ENCODE measurements at regions not wholly inside any gene's neighbourhood (a gene's known extent, or its start where the extent isn't known, plus 50 kb on each side); places are given as distances from the start of the nearest gene placed in this dataset.

DNA sequence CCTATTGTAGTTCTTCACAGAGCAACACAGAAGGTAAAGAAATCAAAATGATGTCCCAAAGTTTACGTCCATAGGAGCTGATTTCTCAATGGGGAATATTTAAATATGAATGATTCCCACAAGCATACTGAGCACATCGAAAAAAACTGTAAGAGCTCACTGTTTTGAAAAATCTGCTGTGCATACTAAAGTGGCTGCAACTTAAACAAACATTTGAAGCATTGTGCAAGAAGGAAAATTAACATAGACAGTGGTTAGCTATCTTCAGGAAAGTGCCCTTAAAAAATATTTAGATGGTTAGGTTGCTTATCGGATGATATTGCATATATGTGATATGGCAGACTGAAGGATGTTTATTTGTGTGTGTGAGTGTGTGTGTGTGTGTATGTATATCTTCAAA lies 747.6 kb downstream of the RFPL4B start:
- DNase-seq (ENCODE audit: low read depth) = no peak

DNA sequence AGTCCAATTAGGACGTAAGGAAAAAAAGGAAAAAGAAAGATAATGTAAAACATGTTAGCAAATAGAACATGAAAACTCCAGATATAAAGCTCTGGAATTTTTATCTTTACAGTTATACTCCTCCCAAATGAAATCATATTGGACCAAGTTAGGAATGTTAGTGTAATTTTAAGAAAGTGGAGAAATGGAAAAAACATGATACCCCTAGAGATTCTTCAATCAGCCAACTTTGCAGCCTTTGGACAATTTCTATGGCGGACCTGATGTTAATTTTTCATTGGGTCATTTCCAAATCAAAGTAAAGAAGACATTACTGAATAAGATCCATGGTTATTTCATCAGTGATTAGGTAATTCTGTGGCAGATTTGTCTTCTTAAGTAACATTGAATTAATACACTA lies 748.7 kb downstream of the RFPL4B start:
- DNase-seq (ENCODE audit: low read depth) = no peak

DNA sequence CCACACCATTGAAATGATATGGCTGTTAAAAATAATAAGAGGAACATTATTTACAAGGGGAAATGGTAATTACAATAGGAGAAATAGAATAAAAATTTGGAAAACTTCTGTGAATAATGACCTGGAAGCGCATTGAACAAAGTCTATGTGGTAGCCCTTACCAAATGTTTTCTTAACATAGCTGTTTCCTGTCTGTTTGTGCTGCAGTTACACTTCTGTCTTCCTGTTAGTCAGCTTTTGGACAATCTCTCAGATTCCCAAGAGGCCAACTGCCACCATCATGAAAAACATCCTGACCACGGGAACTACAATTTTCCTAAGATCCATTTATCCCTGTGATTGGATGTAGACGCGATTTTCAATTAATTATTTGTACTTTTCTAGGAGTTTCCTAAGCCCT lies 754.4 kb upstream of the MARCKS start:
- no peak for DNase-seq (ENCODE audit: low read depth)

DNA sequence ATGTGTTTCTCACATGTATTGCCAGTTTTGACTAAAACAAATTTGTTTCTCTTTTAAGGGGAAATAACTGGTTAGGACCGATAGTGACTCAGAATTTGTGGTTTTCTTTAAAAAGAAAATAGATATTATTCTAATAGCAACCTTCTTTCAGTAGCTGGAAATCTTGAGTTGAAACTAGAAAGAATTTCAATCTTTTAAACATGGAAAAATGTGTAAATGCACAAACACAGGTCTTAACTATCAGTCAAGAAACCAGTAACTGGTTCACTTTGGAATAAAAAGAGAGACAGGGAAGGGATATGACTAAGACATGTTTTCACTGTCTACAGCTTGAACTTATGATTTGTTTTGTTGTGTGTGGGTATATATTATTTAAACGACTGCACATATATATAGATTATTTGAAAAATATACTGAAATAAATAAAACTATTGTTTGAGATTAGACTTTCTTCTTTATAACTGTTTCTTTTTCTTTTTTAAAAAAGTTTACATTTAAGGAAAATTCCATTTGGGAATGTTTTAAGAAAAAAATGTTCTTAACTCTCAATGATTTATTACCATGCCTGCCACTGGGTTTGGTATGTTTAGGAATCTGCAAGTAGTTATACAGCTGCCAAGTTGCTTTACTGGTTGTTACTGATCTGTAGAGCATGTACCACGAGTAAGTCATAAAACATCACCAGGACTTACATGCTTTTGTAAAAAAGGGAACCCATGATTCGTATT lies 753.3 kb upstream of the MARCKS start:
- no peak for DNase-seq (ENCODE audit: low read depth)

DNA sequence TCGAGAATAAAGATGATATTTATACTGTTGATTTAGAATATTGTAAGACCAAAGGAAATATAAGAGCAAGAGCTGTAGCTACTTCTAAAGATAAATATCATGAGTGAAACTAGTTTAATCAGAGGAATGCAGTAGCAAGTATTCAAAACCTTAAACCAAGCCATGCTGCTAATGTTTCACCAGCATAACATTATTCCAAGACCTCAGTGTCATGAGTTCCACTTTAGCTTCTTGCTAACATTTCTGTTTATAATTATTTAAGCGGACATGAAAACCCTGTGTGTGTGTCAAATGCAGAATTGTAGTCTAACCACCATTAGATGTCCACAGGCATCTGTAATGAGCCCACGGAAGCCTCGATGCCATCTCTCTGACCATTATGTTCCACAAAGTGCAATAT lies 752.6 kb upstream of the MARCKS start:
- DNase-seq (ENCODE audit: low read depth) = no peak

DNA sequence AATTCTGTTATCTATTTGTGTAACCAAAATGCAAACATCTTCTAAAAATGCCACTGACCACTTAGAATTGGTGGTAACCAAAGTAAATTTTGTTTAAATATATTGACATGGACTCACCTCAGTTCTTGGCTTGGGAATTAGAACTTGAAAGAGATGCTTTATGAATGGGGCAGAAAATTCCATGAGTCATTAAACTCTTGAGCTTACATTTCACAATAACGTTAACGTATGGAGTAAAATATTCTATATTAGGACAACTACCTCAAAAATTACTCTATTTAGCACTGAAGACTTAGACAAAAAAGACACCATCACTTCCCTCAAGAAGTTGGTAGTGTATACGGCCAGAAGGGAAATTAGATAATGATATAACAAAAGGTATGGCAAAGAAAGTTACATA lies 752.2 kb upstream of the MARCKS start:
- DNase-seq (ENCODE audit: low read depth) = no peak

DNA sequence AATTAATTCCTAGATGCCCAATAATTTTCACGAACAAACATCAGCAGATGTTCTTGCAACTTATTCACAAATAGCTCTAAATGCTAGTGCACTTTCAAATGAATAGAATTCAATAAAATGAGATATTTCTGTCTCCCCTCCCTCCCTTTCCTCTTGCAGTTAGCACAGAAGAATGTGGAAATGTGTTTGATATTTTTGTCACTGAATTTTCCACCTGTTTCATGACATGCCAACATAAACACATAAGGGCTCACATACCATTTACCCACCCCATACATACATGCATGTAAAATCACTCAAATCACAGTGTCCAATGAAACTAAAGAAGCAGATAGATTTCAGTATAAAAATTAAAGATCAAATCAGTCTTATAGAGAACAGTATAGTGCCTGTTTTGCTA lies 746.9 kb upstream of the MARCKS start:
- no peak for DNase-seq (ENCODE audit: low read depth)

DNA sequence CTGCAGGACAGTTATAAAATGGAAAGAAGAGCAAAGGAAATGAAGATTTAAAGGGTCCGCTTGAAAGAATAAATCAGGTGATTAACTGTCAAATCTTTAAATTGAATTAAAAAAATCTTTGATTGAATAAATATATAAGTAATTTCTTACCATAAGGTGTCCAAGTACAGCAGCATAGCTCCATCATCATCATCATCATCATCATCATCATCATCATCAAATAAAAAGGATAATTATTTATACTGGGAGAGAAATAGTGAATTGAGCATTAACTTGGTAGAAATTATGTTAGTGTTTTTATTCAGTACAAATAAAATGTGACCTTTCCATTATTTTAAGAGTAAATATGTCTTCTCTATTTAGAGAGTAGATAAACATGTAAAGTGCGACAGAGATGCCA lies 745.6 kb upstream of the MARCKS start:
- no peak for DNase-seq (ENCODE audit: low read depth)

DNA sequence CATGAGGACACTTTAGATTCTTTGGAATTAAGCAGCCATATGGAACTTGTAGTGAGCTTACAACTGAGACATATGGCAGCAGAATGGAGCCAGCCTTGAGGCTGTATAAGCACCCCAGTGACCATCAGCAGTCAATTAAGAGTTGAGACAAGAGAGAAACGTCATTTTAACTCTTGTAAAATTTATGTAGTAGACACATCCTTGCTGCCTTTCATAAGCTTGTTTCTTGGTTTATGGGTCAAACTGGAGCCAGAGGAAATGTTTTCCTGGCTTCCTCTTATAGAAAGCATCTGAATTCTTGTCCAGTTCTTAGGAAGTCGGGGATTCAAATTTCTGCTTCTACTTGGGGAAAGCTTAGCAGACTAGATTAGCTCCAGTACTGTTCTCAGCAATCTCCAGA lies 745.1 kb upstream of the MARCKS start:
- DNase-seq (ENCODE audit: low read depth) = no peak

DNA sequence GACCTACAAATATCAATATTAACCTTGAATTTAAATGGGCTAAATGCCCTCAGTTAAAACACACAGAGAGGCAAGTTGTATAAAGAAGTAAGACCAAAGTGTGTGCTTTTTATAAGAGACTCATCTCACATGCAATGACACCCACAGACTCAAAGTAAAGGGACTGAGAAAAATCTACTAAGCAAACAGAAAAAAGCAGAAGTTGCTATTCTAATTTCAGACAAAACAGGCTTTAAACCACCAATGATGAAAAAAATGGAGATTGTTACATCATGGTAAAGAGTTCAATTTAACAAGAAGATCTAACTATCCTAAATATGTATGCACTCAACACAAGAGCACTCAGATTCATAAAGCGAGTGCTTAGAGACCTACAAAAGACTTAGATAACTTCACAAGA lies 741.9 kb upstream of the MARCKS start:
- no peak for DNase-seq (ENCODE audit: low read depth)

DNA sequence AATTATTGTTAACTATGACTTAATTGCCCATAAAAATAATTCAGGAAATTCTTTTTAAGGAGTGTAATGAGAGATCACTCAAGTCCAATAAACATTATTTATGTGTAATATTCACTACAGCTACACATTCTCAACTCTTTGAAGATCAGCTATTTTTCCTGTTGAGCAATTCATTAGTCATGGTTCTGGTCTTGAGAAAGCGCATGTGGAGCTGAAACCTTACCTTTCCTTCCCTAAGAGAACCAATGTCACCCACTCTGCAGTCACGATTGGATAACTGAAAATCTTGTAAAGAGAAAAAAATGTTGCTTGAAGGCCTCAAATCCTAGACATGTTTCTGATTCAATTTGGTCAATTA lies 736.9 kb upstream of the MARCKS start:
- no peak for DNase-seq (ENCODE audit: low read depth)

DNA sequence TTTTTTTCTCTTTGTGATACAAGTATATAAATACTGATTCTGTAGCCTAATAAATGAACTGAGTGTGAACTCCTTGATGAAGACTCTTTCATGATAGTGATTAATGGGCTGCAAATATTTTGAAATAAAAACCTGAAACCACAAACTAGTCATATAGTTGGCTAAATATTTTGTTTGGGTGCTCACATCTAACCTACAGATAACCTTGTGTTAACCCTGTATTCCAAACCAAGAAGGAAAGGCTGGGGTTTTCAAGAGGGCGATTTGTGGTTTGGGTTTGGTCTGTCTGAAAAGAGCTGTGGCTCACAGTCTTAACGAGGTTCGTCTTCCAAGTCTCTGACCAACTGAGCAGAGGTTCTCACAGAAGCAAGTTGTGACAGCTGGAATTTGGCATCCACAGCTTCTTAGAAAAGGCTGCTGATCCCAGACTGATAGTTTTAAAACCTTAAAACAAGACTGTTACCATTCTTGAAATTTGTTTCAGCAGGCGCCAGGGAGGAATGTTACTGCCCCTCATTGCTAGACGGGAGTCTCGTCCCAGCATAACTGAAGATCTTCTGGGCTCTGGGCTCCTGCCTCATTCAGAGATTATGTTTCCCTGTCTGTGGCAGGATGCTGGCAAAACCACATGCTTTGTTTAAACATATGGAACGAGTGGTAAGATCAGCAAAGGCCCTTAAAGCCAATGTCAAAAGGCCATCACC lies 736.4 kb upstream of the MARCKS start:
- DNase-seq (ENCODE audit: low read depth) = no peak

DNA sequence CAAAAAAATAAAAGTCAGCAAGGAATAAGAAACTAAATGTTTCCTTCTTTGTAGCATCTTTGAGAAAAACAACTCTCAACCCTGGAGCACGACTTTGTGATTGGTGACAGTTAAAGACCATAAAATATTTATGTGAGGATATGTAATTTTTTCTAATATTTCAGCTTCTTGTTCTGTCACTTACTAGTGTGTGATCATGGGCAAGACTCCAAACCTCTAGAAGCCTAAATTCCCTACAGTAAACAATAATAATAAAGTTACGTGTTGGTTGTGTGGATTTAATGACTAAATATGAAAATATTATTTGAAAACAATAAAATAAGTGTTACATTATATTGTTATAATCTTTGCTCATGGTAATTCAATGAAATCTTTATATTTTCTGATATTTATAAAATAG lies 735.6 kb upstream of the MARCKS start:
- no peak for DNase-seq (ENCODE audit: low read depth)

DNA sequence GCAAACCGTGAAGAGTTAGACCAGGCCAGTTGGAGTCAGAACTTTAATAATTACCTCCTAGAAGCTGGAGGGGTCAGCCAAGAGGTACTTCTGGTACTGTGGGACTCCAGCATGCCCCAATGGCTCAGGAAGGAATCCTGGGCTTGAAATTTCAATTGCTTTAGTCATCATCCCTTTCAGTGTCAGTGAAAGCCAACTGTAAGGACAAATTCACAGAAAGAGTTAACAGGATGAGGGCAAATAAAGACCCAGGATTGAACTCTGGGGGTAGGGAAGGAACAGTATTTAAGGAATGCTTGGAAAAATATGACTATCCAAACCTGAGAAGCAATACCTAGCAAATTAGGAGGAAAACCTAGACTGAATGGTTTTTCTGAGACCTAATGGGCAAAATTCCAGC lies 735.1 kb upstream of the MARCKS start:
- no peak for DNase-seq (ENCODE audit: low read depth)

DNA sequence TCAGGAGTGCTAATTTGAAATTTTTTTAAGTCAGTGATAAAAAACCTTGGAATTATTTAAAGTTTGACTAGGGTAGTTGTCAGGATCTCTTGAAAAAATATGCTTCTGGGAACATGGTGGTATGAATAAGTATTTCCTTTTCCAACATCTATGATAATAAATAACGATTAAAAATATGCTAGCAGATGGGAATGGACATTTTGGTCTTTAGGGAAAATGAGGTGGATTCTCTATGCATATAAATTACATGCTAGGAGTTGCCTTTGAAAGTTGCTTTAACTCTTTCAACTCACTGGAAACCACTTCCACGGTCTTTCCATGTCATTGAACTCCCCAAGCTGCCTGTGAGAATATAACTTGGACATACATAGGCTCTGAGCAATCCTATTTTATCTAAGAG lies 731.5 kb upstream of the MARCKS start:
- no peak for DNase-seq (ENCODE audit: low read depth)

DNA sequence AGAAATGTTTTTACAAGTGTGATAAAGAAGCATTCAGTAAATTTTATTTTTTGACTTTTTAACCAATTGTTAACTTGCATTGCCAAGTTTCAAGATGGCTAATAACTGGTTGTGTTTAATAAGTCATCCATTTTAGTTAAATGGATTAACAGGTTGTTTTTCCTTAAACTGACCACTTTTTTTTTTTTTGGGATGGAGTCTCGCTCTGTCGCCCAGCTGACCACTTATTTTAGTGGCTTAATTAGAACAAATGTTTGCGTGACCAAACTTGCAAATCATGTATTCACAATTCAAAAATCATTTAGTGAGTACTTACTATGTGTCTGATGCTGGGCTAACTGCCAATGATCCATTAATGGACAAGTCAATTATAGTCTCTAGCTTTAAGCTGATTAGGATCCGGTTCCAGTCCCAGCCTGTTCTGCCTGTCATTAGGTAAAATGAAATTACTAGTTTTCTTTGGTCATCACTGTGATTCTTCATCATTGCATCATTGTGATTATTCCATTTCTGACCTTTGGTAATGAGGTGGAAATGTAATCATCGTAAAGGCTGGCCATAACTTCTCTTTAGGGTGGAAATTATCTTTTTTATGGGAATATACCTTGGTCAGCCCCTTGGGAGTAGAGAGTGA lies 729.2 kb upstream of the MARCKS start:
- DNase-seq (ENCODE audit: low read depth) = no peak

DNA sequence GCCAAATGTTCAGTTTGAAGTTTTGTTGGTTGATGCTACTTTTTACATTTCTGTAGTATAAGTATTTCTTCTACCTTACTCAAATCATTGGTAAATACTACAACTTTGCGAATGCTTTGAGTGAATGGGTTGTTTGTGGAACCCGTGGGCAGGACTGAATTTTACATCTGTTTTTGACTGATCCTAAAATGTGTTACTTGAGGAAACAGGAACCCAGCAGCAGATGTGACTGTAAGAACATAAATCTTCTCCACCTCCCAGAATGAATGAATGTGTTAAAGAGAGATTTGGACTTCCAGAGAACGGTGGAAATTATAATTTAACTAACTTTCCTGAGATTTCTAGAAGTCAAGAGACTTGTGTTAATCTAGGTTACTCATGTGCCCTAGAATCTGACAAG lies 728.5 kb upstream of the MARCKS start:
- DNase-seq (ENCODE audit: low read depth) = no peak

DNA sequence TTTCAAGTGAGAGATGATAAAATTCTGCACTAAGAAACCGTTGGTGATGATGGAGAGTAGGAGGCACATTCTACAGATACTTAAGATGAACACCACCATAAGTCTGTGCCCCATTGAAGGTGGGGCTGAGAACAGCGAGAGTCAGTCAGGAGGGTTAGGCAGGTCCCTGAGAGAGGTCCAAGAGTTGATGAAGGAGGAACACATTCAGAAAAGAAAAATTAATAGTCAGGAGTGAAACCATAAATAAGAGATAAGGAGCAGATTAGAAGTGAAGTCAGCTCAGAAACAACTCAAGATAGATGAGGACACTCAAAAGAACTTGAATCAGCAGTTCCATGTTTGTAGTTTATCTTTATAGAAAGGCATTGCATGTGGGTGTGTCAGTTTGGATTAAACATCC lies 727.2 kb upstream of the MARCKS start:
- DNase-seq (ENCODE audit: low read depth) = no peak

DNA sequence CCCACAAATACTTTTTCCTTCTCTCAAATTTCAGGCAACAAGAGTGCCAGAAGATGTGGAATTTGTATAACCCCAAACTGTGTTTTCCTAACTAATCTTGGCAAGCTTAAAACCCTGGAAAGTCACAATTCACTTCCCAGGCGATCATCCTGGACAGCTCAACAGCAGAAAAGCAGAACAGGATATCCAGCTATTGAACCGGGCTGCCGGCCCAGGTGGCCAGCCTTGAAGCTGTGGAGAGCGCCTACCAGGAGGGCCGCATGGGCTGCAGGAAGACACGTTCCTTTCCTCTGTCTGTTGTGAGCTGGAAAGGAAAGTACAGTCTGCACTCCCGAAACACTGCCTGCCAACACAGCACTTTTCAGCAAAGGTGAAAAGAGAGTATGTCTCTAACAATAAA lies 719.7 kb upstream of the MARCKS start:
- DNase-seq (ENCODE audit: low read depth) = no peak

DNA sequence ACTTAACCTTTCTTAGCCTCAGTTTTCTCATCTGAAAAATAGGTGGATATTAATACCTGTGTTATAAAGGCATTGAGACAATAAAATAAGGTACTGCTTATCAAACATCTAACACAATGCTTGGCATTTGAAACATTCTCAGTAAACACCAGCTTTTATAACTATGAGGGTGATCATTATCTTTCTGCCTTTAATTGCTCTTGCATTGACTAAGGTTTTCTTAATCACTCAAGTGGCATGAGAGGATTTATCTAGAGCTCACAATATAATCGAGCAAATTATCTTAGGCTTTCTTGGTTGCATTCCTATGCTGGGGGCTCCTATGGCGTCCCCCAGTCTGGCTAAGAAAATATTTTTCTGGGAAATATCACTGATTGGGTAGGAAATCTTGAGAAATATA lies 716.4 kb upstream of the MARCKS start:
- DNase-seq (ENCODE audit: low read depth) = no peak

DNA sequence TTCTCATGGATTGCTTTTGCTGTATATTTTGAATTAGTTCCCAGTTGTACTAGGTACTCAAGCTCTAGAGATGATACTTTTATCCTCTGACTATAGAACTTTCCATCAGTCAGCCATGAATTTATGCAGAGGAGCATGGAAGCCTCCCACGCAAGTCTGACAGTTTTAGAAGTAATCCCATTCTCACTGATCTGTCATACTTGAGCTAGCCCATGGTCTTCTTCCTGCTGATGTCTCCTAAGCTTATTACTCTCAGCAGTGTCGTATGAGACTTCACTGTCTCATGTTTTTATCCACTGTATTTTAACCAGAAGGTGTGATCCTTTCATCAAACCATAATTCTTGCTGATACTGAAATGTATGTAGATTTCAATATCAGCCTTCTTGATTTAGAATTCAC lies 715.2 kb upstream of the MARCKS start:
- DNase-seq (ENCODE audit: low read depth) = no peak

DNA sequence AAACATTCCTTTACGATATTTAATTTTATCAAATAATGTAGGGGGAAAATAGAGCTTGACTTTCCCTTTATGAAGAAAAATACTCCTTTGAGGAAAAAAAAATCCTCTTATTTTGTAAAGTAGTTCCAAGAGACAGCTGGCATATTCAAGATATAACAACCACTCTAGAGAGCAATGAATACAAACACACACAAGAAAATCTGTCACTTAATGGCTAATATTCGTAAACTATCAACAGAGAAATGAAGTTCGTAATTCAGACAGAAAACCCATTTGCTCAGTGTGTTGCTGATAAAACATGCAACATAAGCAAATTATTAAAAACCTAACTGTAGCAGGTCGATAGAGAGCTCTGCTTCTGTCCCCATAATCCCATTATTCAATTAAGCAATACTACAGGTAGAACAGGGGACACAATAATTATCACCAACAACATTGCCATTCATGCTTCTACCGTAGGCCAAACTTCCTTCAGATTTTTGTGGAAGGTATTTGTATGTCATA lies 714.4 kb upstream of the MARCKS start:
- DNase-seq (ENCODE audit: low read depth) = no peak

DNA sequence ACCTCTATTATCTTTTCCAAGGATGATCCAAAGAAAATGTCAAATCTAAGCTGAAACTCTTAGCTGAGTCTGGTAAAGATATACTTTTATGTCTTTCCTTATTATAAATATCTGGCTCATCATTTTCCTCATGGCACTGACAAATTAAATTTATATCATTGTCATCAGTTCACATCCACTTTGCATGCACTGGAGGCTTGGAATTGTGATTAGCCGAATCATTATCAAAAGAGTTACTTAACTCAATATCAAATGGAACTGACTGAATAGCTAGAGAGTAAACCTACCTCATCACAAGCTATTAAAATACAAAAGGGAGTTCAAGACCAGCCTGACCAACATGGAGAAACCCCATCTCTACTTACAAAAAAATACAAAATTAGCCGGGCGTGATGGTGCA lies 713.9 kb upstream of the MARCKS start:
- DNase-seq (ENCODE audit: low read depth) = no peak

DNA sequence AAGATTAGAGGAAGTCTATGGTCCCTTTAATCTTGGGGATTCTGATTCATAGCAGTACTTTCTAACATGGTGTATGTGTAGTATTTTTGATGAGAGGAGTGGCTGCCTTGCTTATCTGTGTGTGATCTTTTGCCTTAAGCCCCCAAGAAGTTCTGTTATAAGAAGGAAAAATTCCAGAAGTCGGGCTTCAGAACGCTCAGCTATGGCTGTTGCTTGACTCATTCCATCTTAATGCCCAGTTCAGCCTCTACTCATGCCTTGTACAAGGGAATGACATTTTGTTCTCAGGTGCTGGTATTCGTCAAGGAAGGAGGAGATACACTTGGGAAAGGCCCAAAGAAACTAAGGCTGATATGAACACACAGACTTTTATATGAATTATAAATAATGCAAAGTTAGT lies 713.0 kb upstream of the MARCKS start:
- no peak for DNase-seq (ENCODE audit: low read depth)
